GM18508 (cell line): ENCODE measurements at regions not wholly inside any gene's neighbourhood (a gene's known extent, or its start where the extent isn't known, plus 50 kb on each side); places are given as distances from the start of the nearest gene placed in this dataset.
"Not testable (repeated sequence)": the region's sequence is repeated elsewhere in the genome, so short reads cannot be mapped to it uniquely, and the experiment has no call there.

ENCODE experiments used
- ATAC-seq: cut with Tn5 transposase; IDR thresholded peaks from one replicate; pipeline ENCODE4 v1.9.1; 2021; ENCODE audit warnings: moderate number of reproducible peaks; ENCODE audit not compliant: insufficient read depth, unreplicated experiment

DNA sequence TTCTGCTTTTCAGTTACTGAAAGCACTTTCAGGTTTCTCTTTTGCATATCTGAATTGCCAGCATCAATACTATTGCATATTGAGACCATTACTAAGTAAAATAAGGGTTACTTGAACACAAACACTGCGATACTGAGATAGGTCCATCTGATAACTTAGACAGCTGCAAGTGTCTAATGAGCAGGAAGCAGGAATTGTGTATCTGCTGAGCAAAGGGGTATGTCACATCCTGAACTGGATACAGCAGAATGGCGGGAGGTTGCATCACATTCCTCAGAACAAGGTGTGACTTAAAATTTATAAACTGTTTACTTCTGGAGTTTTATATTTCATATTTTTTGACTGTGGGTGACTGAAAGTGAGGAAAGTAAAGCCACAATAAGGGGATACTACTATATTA is 142.7 kb downstream of the POTEM start:
- not testable (repeated sequence) for ATAC-seq

DNA sequence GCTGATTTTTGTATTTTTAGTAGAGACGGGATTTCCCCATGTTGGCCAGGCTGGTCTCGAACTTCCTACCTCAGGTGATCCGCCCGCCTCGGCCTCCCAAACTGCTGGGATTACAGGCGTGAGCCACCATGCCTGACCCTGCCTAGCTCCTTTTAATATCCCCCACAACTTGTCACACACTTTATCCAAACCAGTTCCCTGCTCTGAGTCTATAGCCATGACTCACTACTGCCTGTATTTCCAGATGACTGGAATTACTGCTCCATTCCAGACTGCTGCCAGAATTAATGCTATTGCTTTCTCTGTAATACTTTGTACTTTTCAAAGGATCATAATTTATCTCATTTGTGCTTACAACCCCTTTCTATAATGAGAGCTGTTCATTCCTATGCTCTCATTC is 153.1 kb downstream of the POTEM start:
- ATAC-seq, result not testable (repeated sequence)

DNA sequence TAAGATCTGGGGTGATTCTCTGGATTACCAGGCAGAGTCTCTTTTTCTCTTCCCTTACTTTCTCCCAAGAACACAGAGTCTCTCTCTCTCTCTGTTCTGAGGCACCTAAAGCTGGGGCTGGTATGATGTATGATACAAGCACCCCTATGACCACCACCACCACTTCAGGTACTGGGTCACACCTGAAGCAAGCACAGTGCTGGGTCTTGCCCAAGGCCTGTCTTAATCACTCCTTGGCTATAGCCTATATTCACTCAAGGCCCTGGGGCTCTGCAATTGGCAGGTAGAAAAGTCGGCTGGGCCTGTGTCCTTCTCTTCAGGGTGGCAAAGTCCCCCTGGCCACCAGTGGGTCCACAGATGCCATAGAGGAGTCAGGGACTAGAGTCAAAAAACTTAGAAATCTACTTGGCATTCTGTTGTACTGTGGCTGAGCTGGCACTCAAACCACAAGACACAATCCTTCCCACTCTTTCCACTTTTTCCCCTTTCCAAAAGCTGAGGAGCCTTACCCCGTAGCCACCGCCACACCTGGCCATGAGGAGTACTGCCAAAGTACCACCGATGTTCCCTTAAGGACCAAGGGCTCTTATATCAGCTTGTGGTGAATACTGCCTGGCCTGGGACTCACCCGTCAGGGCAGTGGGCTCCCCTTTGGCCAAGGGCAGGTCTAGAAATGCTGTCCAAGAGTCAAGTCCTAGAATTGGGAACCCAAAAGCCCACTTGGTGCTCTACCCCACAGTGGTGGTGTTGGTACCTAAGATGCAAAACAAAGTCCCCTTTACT is 159.2 kb downstream of the POTEM start:
- ATAC-seq, result not testable (repeated sequence)

DNA sequence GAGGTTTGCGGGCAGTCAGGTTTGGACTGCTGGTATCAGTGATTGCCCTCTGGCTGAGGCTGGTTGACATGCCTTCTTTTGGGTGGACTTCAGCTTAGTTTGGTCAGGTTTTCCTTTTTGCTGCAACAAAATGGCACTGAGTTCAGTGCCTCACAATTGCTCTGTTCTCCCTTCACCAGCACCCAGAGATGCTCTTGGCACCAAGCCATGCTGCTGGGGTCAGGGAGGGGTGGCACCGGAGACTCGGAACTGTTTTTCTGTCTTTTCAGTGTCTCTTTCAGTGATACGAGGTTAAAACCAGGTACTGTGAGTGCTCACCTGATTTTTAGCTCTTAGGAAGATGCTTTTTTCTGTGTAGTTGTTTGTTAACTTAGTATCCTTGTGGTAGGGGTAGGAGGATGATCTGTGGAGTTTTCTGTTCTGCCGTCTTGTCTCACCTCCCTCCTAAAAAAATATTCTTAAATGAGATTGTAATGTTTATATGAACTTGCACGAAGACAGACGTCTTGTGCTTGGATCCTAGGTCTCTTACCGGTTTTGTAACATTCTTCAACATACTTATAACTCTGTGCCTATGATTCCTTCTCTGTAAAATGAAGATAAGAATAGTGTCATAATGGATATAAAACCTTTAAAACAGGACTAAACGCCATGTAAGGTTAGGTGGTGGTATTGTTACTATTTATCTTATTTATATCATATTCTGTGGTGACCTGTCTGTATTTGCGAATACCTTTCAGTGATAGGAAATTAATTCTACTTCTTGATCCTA is 160.6 kb downstream of the POTEM start:
- ATAC-seq, result not testable (repeated sequence)

DNA sequence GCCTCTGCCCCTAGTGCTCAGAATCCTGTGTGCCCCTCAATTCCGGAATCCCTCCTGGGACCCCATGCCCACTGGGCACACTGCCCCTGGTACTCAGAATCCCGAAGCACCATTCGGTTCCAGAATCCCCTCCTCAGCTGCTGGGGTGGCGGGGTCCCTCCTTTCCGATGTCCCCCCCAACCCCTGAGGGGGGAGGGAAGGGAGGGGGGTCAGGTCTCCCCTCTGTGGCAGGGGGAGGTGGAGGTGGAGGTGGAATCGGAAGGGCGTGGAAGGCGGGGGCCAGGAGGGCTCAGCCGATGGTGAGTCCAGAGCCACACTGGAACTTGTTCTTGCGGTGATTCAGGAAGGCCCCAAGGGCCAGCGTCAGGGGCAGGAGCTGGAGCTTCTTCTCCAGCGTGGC is 164.3 kb downstream of the POTEM start:
- not testable (repeated sequence) for ATAC-seq

DNA sequence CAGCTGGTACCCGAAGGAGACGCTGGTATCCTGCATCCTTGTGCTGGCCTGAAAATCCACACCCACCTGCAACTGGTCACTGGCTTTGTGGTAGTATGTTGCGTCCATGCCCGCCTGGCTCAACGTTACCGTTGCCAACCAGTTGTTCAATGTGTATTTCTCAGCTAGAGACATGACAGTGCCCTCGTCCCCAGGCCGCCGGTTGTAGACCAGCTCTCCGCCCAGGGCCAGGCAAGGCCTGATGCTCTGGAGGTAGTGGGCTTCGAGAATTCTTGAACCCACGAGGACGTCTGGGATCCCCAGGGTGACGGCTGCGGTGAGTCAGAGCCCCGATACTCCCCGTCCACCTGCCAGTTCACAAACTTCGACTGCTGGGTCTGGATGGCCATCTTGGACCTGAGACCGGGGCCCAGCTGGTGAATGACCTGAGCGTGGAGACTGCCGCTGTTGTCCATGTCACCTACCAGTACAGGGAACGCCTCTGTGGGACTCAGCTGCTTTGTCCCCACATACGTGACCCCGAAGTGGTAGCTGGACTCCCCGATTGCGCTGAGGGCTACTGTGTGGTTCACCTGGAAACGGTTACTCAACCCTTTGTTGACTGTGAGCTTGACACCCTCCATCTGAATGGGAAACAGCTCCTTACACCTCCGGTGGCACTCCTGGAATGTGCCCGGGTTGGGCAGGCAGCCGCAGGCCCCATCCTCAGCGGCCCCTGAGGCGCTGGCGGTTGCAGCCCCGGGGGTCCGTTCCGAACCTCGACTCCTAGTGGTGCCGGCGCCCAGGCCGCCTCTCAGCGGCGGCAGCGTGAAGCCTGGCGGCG is 165.0 kb downstream of the POTEM start:
- not testable (repeated sequence) for ATAC-seq

DNA sequence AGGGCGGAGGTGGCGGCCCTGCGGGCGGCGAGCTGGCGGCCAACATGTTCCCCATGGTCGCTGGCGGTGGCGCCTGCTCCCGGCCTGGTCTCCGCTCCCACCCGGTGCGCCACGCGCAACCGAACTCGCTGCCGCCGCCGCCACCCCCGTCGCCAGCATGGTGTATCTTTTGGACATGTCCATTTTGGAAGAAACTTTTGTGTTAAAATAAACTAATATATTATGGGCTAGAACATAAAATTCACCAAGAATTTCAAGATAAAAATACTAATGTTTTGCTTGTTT is 165.5 kb downstream of the POTEM start:
- not testable (repeated sequence) for ATAC-seq

DNA sequence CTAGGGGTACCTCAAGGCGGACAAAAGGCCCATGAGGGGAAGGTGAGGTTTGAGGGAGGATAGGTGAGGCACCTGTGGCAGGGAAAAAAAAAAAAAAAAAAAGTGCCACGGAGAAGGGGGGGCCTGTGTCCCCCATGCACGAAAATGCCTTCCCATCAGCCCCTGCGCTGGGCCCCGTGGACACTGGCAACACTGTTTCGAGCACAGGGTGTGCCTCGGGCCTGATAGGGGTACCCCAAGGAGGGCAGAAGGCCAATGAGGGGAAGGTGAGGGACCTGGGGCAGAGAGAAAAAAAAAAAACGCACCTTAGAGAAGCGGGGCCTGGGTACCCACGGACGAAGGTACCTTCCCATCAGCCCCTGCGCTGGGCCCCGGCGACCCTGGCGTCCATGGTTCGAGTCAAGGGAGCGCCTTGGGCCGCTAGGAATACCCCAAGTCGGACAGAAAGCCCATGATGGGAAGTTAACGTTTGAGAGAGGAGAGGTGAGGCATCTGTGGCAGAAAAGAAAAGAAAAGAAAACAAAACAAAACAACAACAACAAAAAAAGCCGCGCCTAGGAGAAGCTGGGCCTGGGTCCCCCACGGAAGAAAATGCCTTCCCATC is 190.0 kb downstream of the POTEM start:
- not testable (repeated sequence) for ATAC-seq

DNA sequence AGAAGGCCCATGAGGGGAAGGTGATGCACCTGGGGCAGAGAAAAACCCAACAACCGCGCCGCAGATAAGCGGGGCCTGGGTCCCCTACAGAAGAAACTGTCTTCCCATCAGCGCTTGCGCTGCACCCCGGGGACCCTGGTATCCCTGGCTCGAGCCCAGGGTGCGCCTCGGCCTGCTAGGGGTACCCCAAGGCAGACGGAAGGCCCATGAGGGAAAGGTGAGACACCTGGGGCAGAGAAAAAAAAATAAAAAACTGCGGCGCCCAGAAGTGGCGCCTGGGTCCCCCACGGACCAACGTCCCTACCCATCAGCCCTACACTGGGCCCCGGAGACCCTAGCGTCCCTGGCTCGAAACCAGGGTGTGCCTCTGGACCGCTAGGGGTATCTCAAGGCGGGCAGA is 190.8 kb downstream of the POTEM start:
- not testable (repeated sequence) for ATAC-seq

DNA sequence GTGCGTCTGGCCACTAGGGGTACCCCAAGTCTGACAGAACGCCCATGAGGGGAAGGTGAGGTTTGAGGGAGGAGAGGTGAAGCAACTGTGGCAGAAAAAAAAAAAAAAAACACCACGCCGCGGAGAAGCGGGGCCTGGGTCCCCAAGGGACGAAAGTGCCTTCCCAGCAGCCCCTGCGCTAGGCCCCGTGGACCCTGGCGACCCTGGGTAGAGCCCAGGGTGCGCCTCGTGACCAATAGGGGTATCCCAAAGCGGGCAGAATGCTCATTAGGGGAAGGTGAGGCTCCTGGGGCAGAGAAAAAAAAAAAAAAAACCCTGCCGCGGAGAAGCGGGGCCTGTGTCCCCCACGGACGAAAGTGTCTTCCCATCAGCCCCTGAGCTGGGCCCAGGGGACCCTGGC is 191.4 kb downstream of the POTEM start:
- not testable (repeated sequence) for ATAC-seq

DNA sequence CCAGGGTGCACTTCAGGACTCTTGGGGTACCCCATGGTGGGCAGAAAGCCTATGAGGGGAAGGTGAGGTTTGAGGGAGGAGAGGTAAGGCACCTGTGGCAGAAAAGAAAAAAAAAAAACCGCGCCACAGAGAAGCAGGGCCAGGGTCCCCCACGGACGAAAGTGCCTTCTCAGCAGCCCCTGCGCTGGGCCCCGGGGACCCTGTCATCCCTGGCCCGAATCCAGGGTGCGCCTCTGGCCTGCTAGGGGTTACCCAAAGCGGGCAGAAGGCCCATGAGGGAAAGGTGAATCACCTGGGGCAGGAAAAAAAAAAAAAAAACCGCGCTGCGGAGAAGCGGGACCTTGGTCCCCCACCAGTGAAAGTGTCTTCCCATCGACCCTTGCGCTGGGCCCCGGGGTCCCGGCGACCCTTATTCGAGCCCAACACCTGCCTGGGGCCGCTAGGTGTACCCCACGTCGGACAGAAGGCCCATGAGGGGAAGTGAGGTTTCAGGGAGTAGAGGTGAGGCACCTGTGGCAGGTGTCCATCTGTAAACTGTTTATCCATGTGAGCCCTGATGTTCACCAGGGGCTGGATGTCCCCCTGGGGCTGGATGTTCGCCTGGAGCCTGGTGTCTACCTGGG is 191.9 kb downstream of the POTEM start:
- ATAC-seq, result not testable (repeated sequence)

DNA sequence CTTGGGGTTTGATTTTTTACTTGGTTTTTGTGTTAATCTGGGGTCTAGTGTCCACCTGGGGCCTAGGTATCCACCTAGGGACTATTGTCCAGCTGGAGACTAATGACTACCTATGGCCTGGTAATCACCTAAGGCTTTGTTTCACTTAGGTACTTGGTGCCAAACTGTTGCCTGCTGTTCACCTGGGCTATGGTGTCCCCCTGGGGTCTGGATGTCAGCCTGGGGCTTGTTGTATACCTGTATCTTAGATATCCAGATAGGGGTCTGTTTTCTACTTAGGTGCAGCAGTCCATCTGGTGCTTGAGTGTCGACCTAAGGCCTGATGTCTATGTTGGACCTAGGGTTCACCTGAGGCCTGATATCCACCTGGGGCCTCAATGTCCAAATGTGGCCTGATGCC is 193.1 kb downstream of the POTEM start:
- not testable (repeated sequence) for ATAC-seq

DNA sequence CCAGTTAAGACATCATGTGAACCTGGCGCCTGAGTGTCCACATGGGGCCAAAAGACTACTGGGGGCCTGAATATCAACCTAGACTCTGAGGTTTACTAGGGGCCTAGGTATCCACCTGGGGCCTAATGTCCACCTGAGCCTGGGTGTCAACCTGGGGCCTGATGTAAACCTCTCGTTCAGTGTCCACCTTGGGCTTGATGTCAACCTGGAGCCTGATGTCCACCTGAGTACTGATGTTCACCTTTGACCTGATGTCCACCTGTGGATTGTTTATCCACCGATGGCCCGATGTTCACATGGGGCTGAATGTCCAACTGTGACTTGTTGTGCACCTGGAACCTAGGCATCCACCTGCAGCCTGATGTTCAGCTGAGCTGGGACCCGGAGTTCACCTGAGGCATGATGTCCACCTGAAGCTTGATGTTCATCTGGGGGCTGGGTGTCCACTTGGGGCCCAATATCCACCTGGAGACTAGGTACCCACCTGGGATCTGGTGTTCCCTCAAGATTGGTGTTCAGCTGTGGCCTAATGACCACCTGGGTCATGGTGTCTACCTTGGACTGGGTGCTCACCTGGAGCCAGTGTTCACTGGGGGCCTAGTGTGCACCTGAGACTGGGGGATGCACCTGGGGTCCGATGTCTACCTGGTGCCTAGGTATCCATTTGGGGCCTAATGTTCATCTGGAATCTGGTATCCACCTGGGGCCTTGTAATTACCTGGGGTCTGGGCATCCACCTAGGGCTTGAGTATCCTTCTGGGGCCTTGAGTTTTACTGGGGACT is 194.2 kb downstream of the POTEM start:
- not testable (repeated sequence) for ATAC-seq

DNA sequence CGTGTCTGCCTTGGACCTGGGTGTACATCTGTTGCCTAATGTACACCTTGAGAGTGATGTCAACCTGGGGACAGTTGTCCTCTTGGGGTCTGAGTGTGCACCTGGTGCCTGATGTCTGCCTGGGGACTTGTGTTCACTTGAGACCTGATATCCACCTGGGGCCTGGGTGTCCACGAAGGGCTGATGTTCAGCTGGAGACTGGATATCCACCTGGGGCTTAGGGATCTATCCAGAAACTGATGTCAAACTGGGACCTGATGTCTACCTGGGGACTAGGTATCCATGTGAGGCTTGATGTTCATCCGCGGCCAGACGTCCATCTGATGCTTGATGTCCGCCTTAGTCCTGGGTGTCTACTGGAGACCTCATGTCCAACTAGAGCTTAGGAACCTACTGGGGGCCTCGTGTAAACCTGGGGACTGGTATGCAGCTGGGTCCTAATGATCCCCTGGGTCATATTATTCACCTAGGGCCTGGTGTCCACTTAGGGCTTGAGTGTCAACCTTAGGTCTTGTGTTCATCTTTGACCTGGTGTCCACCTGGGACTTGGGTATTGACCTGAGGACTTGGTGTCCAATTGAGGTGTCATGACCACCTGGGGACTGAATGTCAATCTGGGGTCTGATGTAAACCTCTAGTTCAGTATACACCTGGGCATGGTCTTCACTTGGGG is 194.9 kb downstream of the POTEM start:
- ATAC-seq, result not testable (repeated sequence)

DNA sequence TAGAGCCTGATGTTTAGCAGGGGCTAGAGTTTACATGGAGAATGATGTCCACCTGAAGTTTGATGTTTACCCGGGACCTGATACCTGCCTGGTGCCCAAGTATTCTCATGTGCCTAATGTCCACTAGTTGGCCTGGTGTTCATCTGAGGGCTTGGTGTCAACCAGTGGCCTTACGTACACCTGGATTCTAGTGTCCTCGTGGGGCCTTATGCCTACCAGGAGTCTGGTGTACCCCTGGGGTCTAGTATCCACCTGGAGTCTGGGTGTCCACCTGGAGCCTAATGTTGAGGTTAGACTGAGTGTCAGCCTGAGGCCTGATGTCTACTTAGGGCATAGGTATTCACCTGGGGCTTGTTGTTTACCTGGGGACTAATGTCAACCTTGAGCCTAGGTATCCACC is 195.7 kb downstream of the POTEM start:
- not testable (repeated sequence) for ATAC-seq

DNA sequence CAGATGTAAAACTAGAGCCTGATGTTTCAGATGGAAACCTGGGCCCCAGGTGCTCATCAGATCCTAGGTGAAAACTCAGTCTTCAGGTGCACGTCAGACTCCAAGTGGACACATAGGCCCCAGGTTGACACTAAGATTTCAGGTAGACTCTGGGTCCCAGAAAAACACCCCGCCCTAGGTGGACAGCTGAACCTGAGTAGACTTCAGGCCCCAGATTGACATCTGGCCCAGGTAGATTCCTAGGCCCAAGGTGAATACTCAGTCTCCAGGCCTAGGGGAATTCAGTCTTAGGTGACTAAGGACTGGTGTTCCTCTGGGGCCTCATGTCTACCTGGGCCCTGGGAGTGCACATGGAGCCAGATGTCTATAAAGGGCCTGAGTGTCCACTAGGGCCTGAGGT is 196.7 kb downstream of the POTEM start:
- not testable (repeated sequence) for ATAC-seq

DNA sequence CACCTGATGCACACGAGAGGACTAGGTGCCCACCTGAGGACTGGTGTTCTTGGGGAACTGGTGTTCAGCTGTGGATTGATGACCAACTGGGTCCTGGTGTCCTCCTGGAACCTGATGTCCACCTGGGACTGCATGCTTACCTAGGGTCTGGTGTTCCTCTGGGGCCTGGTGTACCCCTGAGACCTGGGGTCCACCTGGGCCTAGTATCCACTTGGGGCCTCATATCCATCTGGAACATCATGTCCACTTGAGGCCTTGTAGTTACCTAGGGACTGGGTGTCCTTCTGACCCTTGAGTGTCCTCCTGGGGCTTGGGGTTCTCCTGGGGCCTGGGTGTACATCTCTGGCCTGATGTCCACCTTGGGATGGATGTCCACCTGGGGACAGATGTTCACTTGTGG is 197.2 kb downstream of the POTEM start:
- not testable (repeated sequence) for ATAC-seq

DNA sequence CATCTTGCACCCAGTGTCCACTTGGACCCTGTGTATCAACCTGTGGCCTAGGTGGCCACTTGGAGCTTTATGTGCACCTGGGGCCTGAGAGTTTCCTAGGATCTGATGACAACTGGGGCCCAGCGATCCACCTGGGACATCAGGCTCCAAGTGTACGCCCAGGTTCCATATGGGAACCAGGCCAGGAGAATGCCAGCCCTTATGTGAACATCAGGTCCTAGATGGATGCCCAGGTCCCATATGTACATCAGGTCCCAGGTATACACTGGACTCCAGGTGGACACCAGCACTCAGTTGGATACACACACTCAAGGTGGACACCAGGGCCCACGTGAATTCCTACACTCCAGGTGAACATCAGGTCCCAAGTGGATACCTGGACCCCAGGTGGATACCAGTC is 198.8 kb downstream of the POTEM start:
- not testable (repeated sequence) for ATAC-seq
